Stimulated activated CD8-positive, alpha-beta memory T cell treated with anti-CD3 and anti-CD28 coated beads, Interleukin-7, amount 100 ng/mL, for 48 hours (primary cell): ENCODE measurements at regions not wholly inside any gene's neighbourhood (a gene's known extent, or its start where the extent isn't known, plus 50 kb on each side); places are given as distances from the start of the nearest gene placed in this dataset.
"Not testable (repeated sequence)": the region's sequence is repeated elsewhere in the genome, so short reads cannot be mapped to it uniquely, and the experiment has no call there.

Experiments used
- DNase-seq, 2 donors: peaks; one replicate each; pipeline ENCODE4 v3.0.0-alpha.2; 2020; ENCODE audit warnings: low read depth in 1 of 2; ENCODE audit errors: extremely low read depth in 1 of 2

GRCh38 chr5:67722582-67722981, 493.0 kb upstream of the PIK3R1 start:
- not testable (repeated sequence) for DNase-seq

GRCh38 chr5:67720162-67720772, 495.3 kb upstream of the PIK3R1 start:
- DNase-seq = no peak

DNA sequence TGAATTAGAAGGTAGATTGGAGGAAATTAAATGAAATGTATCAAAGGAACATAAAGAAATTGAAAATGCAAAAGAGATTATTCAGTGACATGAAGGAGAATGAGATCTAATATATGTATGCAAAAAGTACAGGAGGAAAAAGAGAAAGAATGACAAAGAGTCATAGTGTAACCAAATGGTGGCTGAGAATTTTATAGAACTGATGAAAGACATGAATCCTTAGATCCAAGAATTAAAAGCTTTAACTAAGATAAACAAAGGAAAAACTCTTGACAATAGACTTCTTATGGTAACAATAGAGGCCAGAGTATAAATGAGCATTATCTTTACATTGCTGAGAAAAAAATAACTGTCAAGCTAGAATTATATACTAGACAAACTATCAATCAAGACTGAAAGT, 505.4 kb upstream of the CD180 start:
- DNase-seq = no peak

GRCh38 chr5:67699560-67699959, 503.0 kb upstream of the CD180 start:
- no peak for DNase-seq

GRCh38 chr5:67696446-67696845, 499.8 kb upstream of the CD180 start:
- DNase-seq = no peak

DNA sequence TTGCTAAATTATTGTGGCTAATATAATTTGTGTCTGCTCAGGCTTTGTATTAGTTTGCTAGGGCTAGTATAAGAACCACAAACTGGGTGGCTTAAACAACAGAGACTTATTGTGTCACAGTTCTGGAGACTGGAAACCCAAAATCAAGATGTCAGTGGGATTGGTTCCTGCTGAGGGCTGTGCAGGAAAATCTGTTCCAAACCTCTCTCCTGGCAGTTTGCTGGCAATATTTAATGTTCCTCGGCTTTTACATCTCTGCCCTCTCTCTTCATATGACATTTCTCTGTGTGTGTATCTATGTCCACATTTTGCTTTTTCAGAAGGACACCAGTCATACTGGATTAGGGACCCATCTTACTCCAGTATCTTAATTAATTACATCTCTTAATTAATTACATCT, 498.8 kb upstream of the CD180 start:
- no peak for DNase-seq

GRCh38 chr5:67694810-67695191, 498.2 kb upstream of the CD180 start:
- DNase-seq = no peak

DNA sequence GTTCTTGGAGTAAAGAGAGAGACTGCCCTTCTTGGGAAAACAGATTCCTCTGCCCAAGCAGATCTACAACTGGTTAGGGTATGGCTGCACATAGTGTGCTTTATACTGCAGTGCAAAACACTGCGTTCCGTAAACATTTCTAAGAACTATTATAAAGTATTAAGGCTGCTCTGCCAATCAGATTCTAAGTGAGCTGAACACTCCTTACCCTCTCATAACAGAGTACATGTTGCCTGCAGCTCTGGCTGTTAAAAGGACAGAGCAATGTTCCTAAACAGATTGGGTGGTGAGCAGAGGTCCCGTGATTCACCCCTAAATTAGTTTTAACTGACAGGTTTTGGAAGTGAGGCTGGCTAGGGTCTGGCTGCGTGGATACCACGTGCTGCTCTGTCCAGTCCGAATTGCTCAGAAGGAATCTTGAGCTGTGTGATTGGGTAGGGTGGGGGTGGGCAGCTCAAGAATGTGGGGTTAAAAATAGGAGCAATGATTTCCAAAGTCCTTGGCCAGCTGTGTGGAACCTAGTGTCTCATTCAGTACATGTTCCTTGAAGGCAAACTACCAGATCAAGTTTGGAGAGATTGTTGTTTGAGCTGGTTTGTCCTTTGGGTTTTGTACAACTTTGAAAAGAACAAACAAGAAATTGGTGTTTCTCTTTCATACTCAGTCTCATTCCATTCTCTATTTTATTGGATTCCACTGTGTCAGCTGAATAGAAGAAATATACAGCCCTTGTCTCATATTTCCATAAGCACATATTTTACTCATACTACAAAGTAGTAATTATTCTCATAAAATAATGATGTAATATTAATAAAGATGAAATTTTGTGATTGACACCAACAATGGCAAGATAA, 497.6 kb upstream of the CD180 start:
- DNase-seq = no peak

DNA sequence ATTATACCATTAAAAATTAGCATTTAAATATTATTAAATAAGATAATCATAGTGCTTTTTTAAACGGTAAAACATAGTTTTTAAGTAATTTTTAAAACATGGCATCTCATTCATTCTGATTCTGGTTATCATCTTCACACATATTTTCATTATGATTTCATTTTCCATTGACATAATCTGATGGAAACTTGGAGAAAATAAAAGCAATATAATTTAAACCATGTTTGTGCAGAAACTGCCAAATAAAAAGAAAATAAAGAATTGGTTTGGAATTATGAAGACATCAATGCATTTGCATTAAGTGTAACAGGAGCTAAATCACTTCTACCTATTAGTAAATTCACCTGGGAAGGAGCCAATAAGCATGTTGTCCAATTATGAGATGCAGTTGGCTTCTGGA, 490.1 kb upstream of the CD180 start:
- no peak for DNase-seq

GRCh38 chr5:67681703-67682102, 485.1 kb upstream of the CD180 start:
- no peak for DNase-seq

GRCh38 chr5:67680099-67680498, 483.5 kb upstream of the CD180 start:
- DNase-seq = no peak

DNA sequence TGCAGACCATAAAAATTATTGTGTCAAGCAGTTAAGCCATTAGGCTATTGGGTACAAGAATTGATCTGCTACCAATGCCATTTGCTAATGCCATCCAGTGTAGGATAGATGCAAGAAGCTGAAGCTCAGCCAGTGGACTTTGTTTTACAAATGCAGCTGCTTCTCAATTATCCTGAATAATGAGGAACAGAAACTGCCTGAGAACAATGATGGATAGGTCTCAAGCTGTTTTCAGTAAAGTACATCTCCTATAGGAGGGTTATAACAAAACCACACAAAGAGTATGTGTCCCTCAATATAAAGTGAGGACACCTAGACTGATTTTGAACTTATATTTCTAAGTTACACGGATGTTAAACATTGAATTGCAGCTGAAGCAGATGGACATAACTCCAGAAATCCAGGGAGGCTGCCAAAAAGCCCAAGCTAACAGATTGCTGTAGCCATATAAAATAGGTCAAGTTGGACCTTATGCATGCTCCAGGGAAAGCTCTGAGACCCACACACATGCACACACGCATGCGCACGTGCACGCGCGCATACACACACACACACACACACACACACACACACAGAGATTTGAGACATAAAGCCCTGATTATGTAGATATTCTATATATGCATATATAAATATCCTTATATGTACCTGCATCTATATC, 482.7 kb upstream of the CD180 start:
- DNase-seq = no peak

- DNase-seq = no peak
These were observed 482.0 kb upstream of the CD180 start for GRCh38 chr5:67678594-67678993.

- no peak for DNase-seq
These were observed 480.9 kb upstream of the CD180 start for GRCh38 chr5:67677422-67677970.

GRCh38 chr5:67676863-67677262, 480.3 kb upstream of the CD180 start:
- no peak for DNase-seq

GRCh38 chr5:67674159-67674655, 477.6 kb upstream of the CD180 start:
- DNase-seq = no peak

- no peak for DNase-seq
These were observed 477.0 kb upstream of the CD180 start for GRCh38 chr5:67673618-67674017.

DNA sequence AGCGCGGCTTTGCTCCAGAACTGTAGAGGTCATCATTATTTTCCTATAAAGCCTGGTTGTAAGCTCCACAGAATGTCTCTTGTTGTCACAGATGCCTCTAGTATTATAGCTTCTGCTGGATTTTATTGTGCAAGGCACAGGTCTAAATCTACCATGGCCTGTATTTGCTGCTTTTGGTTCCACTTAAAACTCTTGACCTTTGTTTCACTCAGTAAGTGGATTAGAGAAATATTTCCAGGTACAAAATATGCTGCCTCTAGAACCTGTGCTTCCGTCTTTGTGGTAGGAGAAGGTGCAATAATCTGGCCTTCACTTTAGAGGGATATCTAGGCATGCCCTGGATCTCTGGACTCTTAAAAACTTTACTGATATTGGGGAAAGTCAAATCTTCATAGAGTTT, 476.6 kb upstream of the CD180 start:
- DNase-seq = no peak

GRCh38 chr5:67672636-67673035, 476.0 kb upstream of the CD180 start:
- DNase-seq = no peak

- DNase-seq = no peak
These were observed 473.3 kb upstream of the CD180 start for GRCh38 chr5:67669916-67670315.

GRCh38 chr5:67660149-67660548, 463.6 kb upstream of the CD180 start:
- DNase-seq = no peak

DNA sequence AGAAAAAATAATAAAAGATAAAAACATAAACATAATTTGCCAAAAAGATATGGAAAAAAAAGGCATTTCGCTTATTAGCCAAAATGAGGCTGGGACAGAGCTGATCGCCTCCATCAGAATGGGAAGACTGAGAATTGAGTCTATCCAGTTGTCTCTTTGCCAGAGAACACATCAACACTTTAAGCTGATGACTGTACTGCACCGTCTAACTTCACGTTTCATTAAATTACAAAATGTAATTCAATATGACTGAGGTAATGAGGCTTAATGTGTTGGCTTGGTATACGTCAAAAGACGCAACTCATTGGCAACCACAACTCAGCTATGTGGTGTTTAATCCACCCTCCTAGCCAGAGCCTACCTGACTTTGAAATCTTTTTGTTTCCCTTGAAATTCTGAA, 462.7 kb upstream of the CD180 start:
- DNase-seq = no peak
